NCI-H748 (cell line): ENCODE measurements at regions not wholly inside any gene's neighbourhood (a gene's known extent, or its start where the extent isn't known, plus 50 kb on each side); places are given as distances from the start of the nearest gene placed in this dataset.

Experiments used
- DNase-seq: peaks from one replicate; lab custom pipeline; 2025; ENCODE audit not compliant: unreplicated experiment; lab: John Stamatoyannopoulos, UW

GRCh38 chr13:85247780-85248179 is 551.4 kb downstream of the SLITRK6 start:
- no peak for DNase-seq

- DNase-seq: no peak
Observed at GRCh38 chr13:85243831-85244230, 555.4 kb downstream of the SLITRK6 start.

DNA sequence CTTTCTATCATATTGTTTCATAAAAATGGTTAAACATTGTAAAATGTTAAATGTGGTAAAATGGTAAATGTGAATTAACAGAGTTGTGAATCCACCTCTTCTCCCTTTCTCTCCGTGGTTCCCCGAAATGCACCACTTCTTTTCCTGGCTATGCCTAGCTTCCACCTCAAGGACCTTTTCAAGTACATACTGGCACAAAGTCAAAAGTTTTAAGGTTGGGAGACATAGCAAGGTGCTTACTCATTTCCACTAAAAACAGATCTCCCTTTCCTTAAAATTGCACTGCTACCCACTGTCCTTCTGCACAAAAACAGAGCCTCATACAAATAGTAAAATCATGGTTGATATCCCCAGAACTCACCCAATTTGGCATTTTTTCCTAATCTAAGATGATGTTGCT is 558.2 kb downstream of the SLITRK6 start:
- DNase-seq: no peak

- DNase-seq: peak; percentile 8
Observed at GRCh38 chr13:85236413-85236812, 562.8 kb downstream of the SLITRK6 start.

GRCh38 chr13:85230691-85231093 is 568.5 kb downstream of the SLITRK6 start:
- DNase-seq: peak; percentile 93

GRCh38 chr13:85228692-85229091 is 570.5 kb downstream of the SLITRK6 start:
- DNase-seq: no peak

DNA sequence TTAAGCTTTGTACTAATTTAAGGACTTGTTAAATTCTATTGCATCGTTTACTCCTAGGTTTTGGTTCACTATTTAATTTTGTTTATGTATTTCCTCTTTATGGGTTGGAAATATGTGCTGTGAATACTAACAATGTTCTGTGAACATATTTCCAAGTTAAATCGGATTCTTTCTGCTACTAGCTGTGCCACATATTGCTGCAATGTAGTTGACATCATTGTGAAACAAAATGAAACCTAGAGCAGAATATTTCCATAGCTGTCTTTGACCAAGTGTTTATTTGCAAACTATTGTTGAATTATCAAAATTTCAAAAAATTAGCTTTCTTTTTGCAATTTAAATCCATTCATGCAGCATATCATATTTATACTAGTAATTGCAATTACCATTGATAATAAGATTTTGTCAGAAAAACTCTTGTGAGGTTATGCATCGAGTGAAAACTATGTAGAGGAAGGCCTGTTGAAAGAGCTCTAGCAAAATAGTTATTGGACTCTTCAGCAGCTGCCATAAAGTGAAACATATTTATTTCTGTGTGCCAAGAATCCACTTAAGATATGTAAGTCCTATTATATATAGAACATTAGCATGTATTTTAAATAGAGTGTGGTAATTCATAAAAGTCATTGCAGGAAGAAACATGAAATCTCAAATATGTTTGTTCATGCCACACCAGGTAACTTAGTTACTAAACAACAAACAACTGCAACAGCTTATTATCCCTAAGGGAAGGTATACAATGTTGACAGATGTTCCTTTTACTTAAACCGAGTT is 575.1 kb downstream of the SLITRK6 start:
- no peak for DNase-seq

GRCh38 chr13:85216576-85216975 is 582.6 kb downstream of the SLITRK6 start:
- no peak for DNase-seq

GRCh38 chr13:85212692-85213091 is 586.5 kb downstream of the SLITRK6 start:
- no peak for DNase-seq

DNA sequence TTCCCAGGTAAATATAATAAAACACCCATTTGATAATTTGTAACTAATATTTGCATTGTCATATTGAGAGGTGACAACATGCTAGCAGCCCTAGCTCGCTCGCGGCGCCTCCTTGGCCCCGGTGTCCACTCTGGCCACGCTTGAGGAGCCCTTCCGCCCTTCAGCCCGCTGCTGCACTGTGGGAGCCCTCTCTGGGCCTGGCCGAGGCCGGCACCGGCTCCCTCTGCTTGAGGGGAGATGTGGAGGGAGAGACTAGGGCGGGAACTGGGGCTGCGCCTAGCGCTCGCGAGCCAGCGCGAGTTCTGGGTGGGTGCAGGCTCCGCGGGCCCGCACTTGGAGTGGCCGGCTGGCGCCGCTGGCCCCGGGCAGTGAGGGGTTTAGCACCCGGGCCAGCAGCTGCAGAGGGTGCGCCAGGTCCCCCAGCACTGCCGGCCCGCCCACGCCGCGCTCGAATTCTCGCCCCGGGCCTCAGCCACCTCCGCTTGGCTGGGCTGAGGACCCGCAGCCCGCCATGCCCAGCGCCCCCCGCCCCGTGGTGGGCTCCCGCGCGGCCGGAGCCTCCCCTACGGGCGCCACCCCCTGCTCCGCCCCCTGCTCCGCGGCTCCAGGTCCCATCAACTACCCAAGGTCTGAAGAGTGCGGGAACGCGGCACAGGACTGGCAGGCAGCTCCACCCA is 594.4 kb downstream of the SLITRK6 start:
- no peak for DNase-seq

- DNase-seq: no peak
Observed at GRCh38 chr13:85197431-85197830, 601.8 kb downstream of the SLITRK6 start.

DNA sequence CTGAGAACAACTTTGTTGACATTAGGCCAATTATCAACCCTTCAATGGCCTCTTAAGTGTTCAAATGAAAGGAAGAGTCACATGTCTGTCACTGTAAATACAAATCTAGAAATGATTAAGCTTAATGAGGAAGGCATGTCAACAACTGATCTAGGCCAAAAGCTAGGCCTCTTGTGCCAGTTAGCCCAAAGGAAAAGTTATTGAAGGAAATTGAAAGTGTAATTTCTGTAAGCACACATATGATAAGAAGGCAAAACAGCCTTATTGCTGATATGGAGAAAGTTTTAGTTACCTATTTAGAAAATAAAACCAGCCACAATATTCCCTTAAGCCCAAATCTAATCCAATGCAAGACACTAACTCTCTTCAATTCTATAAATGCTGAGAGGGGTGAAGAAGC is 604.7 kb downstream of the SLITRK6 start:
- peak; percentile 87 for DNase-seq

- DNase-seq: no peak
Observed at GRCh38 chr13:85191996-85192718, 607.1 kb downstream of the SLITRK6 start.

- no peak for DNase-seq
Observed at GRCh38 chr13:85186356-85187045, 612.7 kb downstream of the SLITRK6 start.

GRCh38 chr13:85174291-85174690 is 624.9 kb downstream of the SLITRK6 start:
- DNase-seq: no peak

- peak; percentile 54 for DNase-seq
Observed at GRCh38 chr13:85170372-85170771, 628.8 kb downstream of the SLITRK6 start.

- no peak for DNase-seq
Observed at GRCh38 chr13:85166891-85167290, 632.3 kb downstream of the SLITRK6 start.

DNA sequence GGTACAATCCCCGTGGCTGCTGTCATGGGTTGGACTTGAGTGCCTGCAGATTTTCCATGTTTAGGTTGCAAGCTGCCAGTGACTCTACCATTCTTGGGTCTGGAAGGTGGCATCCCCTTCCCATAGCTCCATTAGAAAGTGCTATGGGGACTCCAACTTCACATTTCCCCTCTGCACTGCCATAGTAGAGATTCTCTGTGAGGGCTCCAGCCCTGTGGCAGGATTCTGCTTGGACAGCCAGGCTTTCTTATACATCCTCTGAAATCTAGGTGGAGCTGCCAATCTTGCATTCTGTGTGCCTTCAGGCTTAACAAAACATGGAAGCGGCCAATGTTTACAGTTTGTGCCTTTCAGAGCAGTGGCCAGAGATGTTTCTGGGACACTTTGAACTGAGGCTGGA is 636.2 kb downstream of the SLITRK6 start:
- DNase-seq: no peak

GRCh38 chr13:85148009-85148408 is 651.2 kb downstream of the SLITRK6 start:
- DNase-seq: peak; percentile 66

GRCh38 chr13:85142351-85142927 is 656.8 kb downstream of the SLITRK6 start:
- DNase-seq: peak; percentile 11

GRCh38 chr13:85141401-85141800 is 657.8 kb downstream of the SLITRK6 start:
- DNase-seq: no peak
